ENCODE measurements at regions not wholly inside any gene's neighbourhood (a gene's known extent, or its start where the extent isn't known, plus 50 kb on each side); places are given as distances from the start of the nearest gene placed in this dataset.
"Not testable (repeated sequence)": the region's sequence is repeated elsewhere in the genome, so short reads cannot be mapped to it uniquely, and the experiment has no call there.

DNA sequence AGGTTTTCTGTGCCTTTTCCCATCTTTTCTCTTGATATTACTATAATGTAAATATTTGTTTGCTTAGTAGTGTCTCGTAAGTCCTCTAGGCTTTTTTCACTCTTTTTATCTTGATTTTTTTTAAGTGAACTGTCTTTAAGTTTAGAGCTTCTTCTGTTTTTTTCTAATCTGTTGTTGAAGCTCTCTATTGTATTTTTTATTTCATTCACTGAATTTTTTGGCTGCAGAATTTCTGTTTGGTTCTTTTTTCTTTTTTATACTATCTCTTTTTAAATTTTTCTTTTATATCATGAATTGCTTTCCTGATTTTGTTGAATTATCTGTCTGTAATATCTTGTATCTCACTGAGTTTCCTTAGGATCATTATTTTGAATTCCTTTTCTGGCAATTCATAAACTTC, 331.8 kb upstream of the RBMS1 start:
- Histone ChIP-seq H3K27ac (no peak overlapping the region), H3K9me3 (peaks cover 14% of the 10 kb centered on the region), H3K36me3 (no peaks in the 10 kb centered on the region), H3K4me1 (ENCODE audit: control insufficient read depth in 1 of 2, low read depth in 2 of 2) (no peaks in the 10 kb centered on the region), H3K4me3 (no peak overlapping the region), H3K27me3 (replicated peaks; ENCODE audit: insufficient read depth) (no peaks in the 10 kb centered on the region)
- DNase-seq (ENCODE audit: low spot score) (no peak), ATAC-seq (ENCODE audit: insufficient number of reproducible peaks, low FRiP score, low read depth) (no peak)
- TF ChIP-seq, protein P1, sequence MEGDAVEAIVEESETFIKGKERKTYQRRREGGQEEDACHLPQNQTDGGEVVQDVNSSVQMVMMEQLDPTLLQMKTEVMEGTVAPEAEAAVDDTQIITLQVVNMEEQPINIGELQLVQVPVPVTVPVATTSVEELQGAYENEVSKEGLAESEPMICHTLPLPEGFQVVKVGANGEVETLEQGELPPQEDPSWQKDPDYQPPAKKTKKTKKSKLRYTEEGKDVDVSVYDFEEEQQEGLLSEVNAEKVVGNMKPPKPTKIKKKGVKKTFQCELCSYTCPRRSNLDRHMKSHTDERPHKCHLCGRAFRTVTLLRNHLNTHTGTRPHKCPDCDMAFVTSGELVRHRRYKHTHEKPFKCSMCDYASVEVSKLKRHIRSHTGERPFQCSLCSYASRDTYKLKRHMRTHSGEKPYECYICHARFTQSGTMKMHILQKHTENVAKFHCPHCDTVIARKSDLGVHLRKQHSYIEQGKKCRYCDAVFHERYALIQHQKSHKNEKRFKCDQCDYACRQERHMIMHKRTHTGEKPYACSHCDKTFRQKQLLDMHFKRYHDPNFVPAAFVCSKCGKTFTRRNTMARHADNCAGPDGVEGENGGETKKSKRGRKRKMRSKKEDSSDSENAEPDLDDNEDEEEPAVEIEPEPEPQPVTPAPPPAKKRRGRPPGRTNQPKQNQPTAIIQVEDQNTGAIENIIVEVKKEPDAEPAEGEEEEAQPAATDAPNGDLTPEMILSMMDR (IDR thresholded peaks at IDR 0.05), result no peak

DNA sequence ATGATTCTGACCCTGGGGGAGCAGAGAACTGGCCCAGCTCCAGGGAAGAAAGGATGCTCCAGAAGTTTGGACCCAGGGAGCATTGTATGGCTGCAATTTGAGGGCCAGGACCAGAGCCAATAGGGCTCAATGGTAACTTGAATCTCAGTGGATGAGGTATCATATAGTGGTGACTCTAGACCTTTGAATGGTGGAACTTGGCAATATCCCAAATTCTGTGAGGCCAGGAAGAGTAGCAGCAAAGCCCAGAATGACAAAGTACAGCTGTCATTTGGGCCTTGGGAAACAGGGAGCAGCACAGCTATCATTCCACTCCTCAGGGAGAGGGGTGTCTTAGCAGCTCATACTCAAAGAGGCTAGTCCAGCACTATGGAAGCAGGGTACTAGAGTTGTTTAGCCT, 332.9 kb upstream of the RBMS1 start:
- Histone ChIP-seq H3K9me3 (peaks cover 14% of the 10 kb centered on the region), H3K4me1 (ENCODE audit: control insufficient read depth in 1 of 2, low read depth in 2 of 2) (no peaks in the 10 kb centered on the region), H3K4me3 (no peak overlapping the region), H3K36me3 (no peaks in the 10 kb centered on the region), H3K27me3 (replicated peaks; ENCODE audit: insufficient read depth) (no peaks in the 10 kb centered on the region), H3K27ac (no peak overlapping the region)
- TF ChIP-seq, protein P1 (IDR thresholded peaks at IDR 0.05), result no peak
- no peak for DNase-seq (ENCODE audit: low spot score)
- no peak for ATAC-seq (ENCODE audit: insufficient number of reproducible peaks, low FRiP score, low read depth)

DNA sequence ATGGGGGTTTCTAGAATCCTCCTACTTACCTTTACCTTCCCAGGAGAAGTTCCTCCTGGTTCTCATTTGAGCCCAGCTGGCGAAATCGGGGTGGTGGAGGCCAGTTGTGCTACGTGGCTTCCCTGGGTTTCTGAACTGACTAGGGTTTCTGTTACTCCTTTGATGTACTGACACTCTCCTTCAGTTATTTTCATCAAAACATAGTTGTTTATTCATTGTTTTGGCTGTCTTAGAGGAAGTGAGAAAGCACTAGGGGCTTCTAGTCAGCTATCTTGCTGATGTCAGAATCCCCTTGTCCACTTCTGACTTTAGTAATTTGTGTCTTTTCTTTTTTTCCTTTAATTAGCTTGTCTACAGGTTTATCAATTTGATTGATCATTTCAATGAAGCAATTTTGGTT, 332.2 kb upstream of the TANK start:
- Histone ChIP-seq H3K27ac (no peak overlapping the region), H3K4me1 (ENCODE audit: control insufficient read depth in 1 of 2, low read depth in 2 of 2) (no peaks in the 10 kb centered on the region), H3K4me3 (no peak overlapping the region), H3K27me3 (replicated peaks; ENCODE audit: insufficient read depth) (no peaks in the 10 kb centered on the region), H3K36me3 (no peaks in the 10 kb centered on the region), H3K9me3 (peaks cover 14% of the 10 kb centered on the region)
- TF ChIP-seq, protein P1 (IDR thresholded peaks at IDR 0.05), result no peak
- no peak for ATAC-seq (ENCODE audit: insufficient number of reproducible peaks, low FRiP score, low read depth)
- DNase-seq (ENCODE audit: low spot score), result no peak

DNA sequence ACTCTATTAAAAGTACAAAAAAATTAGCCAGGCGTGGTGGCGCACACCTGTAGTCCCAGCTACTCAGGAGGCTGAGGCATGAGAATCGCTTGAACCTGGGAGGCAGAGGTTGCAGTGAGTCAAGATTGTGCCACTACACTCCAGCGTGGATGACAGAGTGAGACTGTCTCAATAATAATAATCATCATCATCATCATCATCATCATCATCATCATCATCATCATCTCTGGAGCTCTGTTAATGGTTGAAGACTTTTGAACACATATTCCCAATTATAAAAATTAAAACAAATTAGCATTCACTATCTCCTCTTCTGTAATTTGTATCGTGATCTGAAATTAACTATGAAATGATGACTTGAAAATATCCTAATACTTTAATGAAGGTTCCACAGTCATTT, 327.8 kb upstream of the TANK start:
- not testable (repeated sequence) for H3K4me3 ChIP-seq; ATAC-seq (ENCODE audit: insufficient number of reproducible peaks, low FRiP score, low read depth)

DNA sequence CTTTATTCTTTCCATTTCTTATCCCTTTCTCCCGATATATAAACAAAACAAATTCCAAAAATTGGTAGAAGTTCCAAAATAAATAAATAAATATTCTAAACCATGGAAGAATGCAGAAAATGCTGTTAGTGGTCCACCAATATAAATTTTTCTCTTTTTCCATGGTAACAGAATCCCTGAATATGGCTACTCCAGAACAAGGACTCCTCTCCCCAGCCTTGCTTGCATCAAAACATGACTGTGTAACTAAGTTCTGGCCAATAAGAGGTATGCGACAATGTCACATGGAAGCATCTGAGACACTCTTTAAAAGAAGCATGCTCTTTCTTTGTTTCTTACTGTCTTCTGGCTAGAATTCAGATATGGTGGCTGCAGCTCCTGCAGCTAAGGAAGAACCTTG, 325.1 kb upstream of the TANK start:
- no peaks in the 10 kb centered on the region for H3K9me3 ChIP-seq
- no peak overlapping the region for H3K27ac ChIP-seq
- no peaks in the 10 kb centered on the region for H3K27me3 ChIP-seq (replicated peaks; ENCODE audit: insufficient read depth)
- H3K4me3 ChIP-seq, result no peak overlapping the region
- ATAC-seq (ENCODE audit: insufficient number of reproducible peaks, low FRiP score, low read depth) (no peak), DNase-seq (ENCODE audit: low spot score) (no peak)
- H3K36me3 ChIP-seq, result no peaks in the 10 kb centered on the region
- TF ChIP-seq, protein P1 (IDR thresholded peaks at IDR 0.05), result no peak
- peaks cover 0 to 2% of the 10 kb centered on the region in 2 donors for H3K4me1 ChIP-seq (ENCODE audit: control insufficient read depth in 1 of 2, low read depth in 2 of 2)

More for the DNA sequence above, 327.8 kb upstream of the TANK start:
- H3K4me1 ChIP-seq (ENCODE audit: control insufficient read depth in 1 of 2, low read depth in 2 of 2); H3K36me3 ChIP-seq; H3K27ac ChIP-seq; H3K9me3 ChIP-seq; DNase-seq (ENCODE audit: low spot score); H3K27me3 ChIP-seq (replicated peaks; ENCODE audit: insufficient read depth): not testable (repeated sequence)

DNA sequence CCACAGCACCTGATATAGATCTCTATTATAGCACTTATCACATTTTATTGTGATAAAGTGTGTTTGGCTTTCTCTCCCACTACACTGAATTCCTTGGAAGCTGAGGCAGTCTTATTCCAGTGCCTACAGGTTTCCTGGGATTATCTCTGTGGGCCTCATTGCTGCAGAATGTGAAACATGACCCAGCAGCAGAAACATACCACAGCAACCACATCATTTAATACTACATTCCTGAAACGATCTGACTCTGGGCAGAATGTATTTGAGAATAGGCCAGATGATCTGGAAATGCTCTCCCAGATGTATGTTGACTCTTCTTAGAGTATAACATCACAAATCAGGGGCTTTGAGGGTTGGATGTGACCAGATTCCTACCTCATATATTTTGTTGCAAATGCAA, 323.5 kb upstream of the TANK start:
- TF ChIP-seq, protein P1 (IDR thresholded peaks at IDR 0.05), result no peak
- Histone ChIP-seq H3K27me3 (replicated peaks; ENCODE audit: insufficient read depth) (no peaks in the 10 kb centered on the region), H3K4me1 (ENCODE audit: control insufficient read depth in 1 of 2, low read depth in 2 of 2) (peaks cover 0 to 2% of the 10 kb centered on the region in 2 donors), H3K4me3 (no peak overlapping the region), H3K36me3 (no peaks in the 10 kb centered on the region), H3K9me3 (no peaks in the 10 kb centered on the region), H3K27ac (no peak overlapping the region)
- ATAC-seq (ENCODE audit: insufficient number of reproducible peaks, low FRiP score, low read depth) (no peak), DNase-seq (ENCODE audit: low spot score) (no peak)
